ENCODE measurements at regions not wholly inside any gene's neighbourhood (a gene's known extent, or its start where the extent isn't known, plus 50 kb on each side); places are given as distances from the start of the nearest gene placed in this dataset.

GRCh38 chr5:167207081-167207480 lies 1084.4 kb upstream of the WWC1 start:
- H3K4me1 ChIP-seq, result no peaks in the 10 kb centered on the region
- intact Hi-C loops (cut with DNase I; ENCODE audit: low total_unique reads) (no loop called here), in situ Hi-C loops (cut with MboI; ENCODE audit: low sequenced_read_pairs in 4 of 4) (no loop called here)
- H3K9me3 ChIP-seq, result no peaks in the 10 kb centered on the region
- H3K27me3 ChIP-seq, result no peaks in the 10 kb centered on the region
- H3K27ac ChIP-seq, result no peak overlapping the region
- ATAC-seq (no peak), DNase-seq (no peak)
- TF ChIP-seq CTCF (IDR thresholded peaks at IDR 0.05 in 4 of 5, conservative IDR thresholded peaks at IDR 0.05 in 1 of 5), result no peak
- no peak for TF ChIP-seq POLR2A (IDR thresholded peaks at IDR 0.05)
- H3K4me3 ChIP-seq, result no peak overlapping the region
- H3K36me3 ChIP-seq, result no peaks in the 10 kb centered on the region

- H3K27ac ChIP-seq, result no peak overlapping the region
- H3K27me3 ChIP-seq, result no peaks in the 10 kb centered on the region
- ATAC-seq (no peak), DNase-seq (no peak)
- TF ChIP-seq POLR2A (IDR thresholded peaks at IDR 0.05) (no peak), CTCF (IDR thresholded peaks at IDR 0.05 in 4 of 5, conservative IDR thresholded peaks at IDR 0.05 in 1 of 5) (no peak)
- in situ Hi-C loops (cut with MboI; ENCODE audit: low sequenced_read_pairs in 4 of 4) (no loop called here), intact Hi-C loops (cut with DNase I; ENCODE audit: low total_unique reads) (no loop called here)
- H3K36me3 ChIP-seq, result no peaks in the 10 kb centered on the region
- H3K9me3 ChIP-seq, result no peaks in the 10 kb centered on the region
- H3K4me1 ChIP-seq, result no peaks in the 10 kb centered on the region
- H3K4me3 ChIP-seq, result no peak overlapping the region
Measured at GRCh38 chr5:167208911-167209310, 1082.5 kb upstream of the WWC1 start.

- Histone ChIP-seq H3K27me3 (no peaks in the 10 kb centered on the region), H3K27ac (no peak overlapping the region), H3K9me3 (no peaks in the 10 kb centered on the region), H3K36me3 (no peaks in the 10 kb centered on the region), H3K4me3 (no peak overlapping the region), H3K4me1 (no peaks in the 10 kb centered on the region)
- TF ChIP-seq CTCF (IDR thresholded peaks at IDR 0.05 in 4 of 5, conservative IDR thresholded peaks at IDR 0.05 in 1 of 5), result no peak
- no peak for TF ChIP-seq POLR2A (IDR thresholded peaks at IDR 0.05)
- ATAC-seq (no peak), DNase-seq (no peak)
- in situ Hi-C loops (cut with MboI; ENCODE audit: low sequenced_read_pairs in 4 of 4) (no loop called here), intact Hi-C loops (cut with DNase I; ENCODE audit: low total_unique reads) (no loop called here)
Measured at GRCh38 chr5:167217097-167217743, 1074.2 kb upstream of the WWC1 start.

GRCh38 chr5:167219298-167219697 lies 1072.1 kb upstream of the WWC1 start:
- Histone ChIP-seq H3K9me3 (no peaks in the 10 kb centered on the region), H3K27me3 (no peaks in the 10 kb centered on the region), H3K4me1 (no peaks in the 10 kb centered on the region), H3K27ac (no peak overlapping the region), H3K4me3 (no peak overlapping the region), H3K36me3 (no peaks in the 10 kb centered on the region)
- DNase-seq, result no peak
- intact Hi-C loops (cut with DNase I; ENCODE audit: low total_unique reads) (no loop called here), in situ Hi-C loops (cut with MboI; ENCODE audit: low sequenced_read_pairs in 4 of 4) (no loop called here)
- no peak for TF ChIP-seq CTCF (IDR thresholded peaks at IDR 0.05 in 4 of 5, conservative IDR thresholded peaks at IDR 0.05 in 1 of 5)
- TF ChIP-seq POLR2A (IDR thresholded peaks at IDR 0.05), result no peak
- ATAC-seq, result no peak

- DNase-seq (no peak), ATAC-seq (no peak)
- Histone ChIP-seq H3K27me3 (no peaks in the 10 kb centered on the region), H3K4me1 (no peaks in the 10 kb centered on the region), H3K36me3 (no peaks in the 10 kb centered on the region), H3K4me3 (no peak overlapping the region), H3K27ac (no peak overlapping the region), H3K9me3 (no peaks in the 10 kb centered on the region)
- in situ Hi-C loops (cut with MboI; ENCODE audit: low sequenced_read_pairs in 4 of 4), result no loop called here
- TF ChIP-seq POLR2A (IDR thresholded peaks at IDR 0.05) (no peak), CTCF (IDR thresholded peaks at IDR 0.05 in 4 of 5, conservative IDR thresholded peaks at IDR 0.05 in 1 of 5) (no peak)
- intact Hi-C loops (cut with DNase I; ENCODE audit: low total_unique reads), result no loop called here
Measured at GRCh38 chr5:167226386-167226785, 1065.1 kb upstream of the WWC1 start.

Measured in gastrocnemius medialis (tissue), 4 donors.